NCI-H2171 treated with DMSO at 0.1 percent for 48 hours (cell line): ENCODE measurements at regions not wholly inside any gene's neighbourhood (a gene's known extent, or its start where the extent isn't known, plus 50 kb on each side); places are given as distances from the start of the nearest gene placed in this dataset.
"Not testable (repeated sequence)": the region's sequence is repeated elsewhere in the genome, so short reads cannot be mapped to it uniquely, and the experiment has no call there.

Experiments used
- DNase-seq: peaks from one replicate; lab custom pipeline; 2025; lab: John Stamatoyannopoulos, UW

DNA sequence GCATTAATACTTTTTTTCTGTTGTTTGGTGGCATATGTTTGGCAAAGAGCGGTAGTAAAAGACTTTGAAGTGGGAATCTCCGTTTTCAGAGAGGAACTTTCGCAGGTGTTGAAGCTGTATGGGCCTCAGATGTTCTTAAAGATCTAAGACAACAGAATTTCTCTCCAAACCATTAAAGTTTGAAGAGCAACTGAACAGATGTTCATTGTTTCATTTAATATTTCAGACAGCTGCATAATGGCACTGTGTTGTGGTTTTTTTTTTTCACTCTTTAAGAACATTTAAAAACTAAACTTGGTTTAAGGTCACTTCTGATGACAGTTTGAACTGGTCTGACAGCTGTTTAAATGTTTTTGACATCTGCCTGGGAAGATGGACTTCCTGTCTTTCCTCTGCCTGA lies 882.7 kb upstream of the PCDH10 start:
- peak; percentile 62 for DNase-seq

DNA sequence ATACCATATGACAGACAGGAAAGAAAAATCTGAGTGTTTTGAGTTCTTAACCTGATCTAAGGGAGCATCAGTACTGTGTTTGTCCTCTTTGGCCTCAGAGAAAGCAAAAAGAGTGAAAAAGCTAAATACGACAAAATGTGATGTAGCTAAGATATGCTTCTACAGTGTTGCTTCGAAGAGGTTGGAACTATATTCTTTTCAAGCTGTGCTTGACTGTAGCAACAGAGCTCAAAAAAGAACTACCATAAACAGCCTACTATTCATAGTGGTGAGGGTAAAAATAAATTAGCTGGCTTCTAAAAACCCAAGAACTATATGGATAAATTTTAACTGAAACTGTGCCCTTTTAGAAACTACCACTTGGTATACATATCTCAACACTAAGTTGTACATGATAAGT lies 881.8 kb upstream of the PCDH10 start:
- DNase-seq, result no peak

DNA sequence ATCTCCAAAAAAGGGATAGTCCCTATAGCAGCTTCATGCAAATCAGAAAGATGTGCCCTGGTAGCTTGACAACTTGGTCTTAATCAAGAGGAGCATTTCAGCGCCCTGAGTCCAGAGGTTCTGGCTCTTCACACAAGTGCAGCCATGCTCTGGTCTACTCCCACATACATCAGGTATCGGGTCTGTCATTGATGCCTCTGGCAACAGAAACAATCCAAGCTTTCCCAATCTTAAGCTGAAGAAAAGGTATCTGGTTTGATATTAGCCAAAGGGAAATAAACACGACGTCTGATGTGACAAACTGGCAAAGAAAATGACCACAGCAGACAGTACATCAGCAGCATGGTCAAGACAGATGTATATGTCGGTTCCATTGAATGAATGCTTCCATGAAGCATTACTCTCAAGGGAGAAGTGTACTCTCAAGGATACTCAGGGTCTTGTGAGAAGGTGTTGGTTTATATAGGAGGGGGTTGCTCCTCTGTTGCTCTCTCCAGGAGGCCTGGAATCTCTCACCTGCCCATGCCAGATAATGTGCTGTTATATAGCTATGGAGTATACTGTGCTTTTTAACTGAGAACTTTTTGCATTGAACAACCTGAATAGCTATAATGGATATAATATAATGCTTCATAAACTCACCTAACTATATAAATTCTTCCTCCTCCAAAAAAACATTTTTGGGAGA lies 879.6 kb upstream of the PCDH10 start:
- DNase-seq, result no peak

DNA sequence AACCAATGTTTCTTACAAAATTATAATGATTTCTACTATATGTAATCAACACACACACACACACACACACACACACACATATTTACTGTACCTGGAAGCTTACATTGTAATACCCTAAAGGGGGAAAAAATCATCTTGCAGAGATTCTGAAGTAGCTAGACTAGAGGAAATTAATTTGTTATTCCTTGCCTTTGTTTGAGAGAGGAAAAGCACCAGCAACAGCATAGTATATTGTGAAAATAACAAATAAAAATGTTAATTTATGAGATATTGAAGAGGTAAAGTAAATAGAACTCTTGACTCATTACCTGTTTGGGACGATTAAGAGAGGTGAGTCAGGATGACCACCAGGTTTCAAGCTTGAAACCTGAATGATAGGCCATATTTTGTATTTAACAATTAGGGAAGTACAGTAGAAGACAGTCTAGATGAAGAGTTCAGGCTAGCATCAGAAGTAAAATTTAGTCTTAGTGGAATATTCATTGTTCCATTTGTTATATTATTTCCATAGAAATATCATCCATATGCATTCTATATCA lies 873.4 kb upstream of the PCDH10 start:
- no peak for DNase-seq

DNA sequence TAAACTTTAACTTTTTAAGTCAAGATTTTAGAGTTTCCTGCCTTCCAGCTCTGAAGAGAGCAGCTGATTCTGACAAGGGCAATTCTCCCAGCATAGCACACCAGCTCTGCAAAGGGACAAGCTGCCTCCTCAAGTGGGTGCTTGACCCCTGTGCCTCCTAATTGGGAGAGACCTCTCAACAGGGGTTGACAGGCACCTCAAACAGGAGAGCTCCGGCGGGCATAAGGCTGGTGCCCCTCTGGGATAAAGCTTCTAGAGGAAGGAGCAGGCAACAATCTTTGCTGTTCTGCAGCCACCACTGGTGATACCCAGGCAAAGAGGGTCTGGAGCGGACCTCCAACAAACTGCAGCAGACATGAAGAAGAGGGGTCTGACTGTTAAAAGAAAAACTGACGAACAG lies 872.9 kb upstream of the PCDH10 start:
- no peak for DNase-seq

DNA sequence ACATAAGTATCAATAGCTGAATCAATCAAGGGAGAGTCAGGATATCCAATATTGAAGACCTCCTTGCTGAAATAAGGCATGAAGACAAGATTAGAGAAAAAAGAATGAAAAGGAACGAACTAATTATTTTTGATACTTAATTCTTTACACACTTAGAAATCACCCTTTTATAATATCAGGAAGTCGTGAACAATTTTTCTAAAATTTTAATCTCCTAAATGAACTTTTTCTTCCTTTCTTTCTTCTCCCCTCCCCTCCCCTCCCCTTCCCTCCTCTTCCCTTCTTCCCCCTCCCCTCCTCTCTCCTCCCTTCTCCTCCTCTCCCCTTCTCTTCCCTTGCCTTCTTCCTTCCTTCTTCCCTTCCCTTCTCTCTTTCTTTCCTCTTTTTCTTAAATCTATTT lies 872.1 kb upstream of the PCDH10 start:
- no peak for DNase-seq

DNA sequence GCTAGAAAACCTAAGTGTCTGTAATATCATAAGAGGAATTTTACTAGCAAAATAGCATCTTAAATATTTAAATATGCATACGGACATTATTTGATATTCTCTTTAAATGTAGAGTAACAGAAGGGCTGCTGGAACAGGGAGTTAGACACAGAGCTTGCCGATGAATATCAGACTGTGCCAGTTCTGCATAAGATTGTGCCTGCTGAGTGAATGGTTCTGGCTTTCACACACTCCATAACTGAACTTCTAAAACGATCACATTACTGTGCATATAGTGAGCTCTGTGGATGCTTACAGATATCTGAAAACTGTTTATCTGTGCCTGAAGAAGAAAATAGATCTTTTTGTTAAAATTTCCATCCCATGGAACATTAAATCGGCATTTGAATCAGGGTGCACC lies 867.4 kb upstream of the PCDH10 start:
- no peak for DNase-seq

DNA sequence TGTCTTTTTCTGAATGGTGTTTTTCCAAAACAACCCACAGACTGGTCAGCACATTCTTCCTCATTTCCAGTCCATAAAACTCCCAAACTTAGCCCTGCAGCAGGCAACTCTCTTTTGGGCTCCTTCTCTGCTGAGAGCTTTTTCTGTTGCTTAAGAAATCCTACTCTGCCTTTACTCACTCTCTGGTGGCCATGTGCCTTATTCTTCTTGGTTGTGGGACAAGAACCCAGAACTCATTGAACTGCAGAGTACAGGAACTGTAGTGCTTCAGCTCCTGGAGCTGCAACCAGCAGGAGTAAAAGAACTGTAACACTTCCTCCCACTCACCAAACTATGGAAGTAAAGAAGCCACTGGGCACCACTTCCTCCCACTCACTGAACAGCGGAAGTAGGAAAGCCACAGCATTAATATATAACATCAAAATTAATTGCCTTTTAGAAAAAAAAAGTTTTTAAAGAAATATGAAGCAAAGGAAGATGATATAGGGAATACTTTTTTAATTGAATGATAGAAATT lies 864.1 kb upstream of the PCDH10 start:
- DNase-seq, result no peak

DNA sequence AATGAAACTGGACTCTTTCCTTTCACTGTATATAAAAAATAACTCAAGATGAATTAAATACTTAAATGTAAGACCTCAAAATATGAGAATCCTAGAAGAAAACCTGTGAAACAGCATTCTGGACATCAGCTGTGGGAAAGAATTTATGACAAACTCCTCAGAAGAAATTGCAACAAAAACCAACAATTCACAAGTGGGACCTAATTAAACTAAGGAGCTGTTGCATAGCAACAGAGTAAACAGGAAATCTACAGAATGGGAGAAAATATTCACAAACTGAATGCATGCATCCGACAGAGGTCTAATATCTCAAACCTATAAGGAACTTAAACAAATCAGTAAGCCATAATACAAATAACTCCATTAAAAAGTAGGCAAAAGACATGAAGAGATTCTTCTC lies 851.7 kb upstream of the PCDH10 start:
- no peak for DNase-seq

DNA sequence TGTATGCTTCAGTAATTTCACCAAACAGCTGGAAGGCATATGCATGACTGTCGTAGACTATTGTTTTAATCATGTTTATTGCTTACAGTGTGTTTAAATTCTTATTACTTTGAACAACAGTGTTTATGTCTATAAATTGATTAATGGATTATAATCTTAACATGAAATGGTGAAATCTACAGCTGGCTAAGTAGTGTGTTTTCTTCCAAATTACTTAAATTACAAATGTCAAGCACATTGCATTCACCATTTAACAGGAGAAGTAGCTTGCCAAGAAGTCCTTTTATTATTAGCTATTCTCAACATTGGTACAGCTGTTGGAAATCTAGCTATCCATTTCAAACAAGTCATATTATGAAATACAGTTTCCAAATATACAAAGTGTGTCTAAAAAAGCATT lies 849.3 kb upstream of the PCDH10 start:
- peak; percentile 22 for DNase-seq

DNA sequence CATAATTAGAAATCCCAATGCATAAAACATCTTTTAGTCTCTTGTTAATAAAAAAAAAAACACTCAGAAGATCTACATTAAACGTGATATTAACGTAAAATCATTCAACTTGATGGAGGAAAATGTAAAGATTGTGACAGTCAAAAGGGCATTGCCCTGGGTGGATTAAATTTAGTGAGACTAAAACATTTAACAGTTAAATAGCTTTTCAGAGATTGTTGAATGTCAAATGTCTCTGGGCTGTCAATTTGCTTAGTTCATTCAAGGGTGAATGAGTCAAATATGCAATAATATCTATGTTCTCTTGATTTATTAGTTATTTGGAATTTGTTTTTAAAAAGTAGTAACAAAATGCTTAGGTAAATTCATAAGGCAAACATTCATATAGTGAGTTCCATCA lies 836.6 kb upstream of the PCDH10 start:
- DNase-seq, result no peak

DNA sequence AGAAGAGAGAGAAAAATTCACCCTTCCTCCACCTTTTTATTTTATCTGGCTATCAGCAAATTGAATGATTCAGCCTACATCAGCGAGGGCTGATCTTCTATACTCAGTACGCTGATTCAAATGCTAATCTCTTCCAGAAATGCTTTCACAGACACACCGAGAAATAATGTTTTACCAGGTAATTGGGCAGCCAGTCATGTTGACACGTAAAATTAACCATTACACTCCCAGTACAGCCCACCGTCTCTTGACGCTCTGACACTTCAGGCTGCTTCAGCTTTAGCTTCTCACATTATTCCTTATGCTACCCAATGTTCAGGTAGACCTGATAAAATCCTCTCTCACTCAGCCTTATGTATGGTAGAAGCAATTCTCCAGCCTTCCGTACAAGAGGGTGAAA lies 835.2 kb upstream of the PCDH10 start:
- no peak for DNase-seq

DNA sequence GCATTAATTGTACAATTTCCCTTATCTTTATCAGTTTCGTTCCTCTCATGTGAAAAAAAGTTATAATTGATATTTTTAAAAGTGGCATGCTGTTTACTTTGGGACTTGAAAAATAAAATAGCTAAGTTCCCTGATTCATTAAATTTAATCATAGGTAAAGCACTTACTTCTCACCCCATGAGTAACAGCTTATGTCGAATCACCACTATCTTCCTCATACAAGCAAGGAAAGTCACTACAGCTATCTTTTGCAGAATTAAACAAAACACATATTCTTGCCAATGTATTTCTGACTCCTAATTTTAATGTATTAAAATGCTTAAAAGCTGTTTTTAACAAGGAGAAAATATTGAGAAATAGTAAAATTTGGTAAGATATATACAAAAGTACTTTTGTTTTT lies 832.4 kb upstream of the PCDH10 start:
- DNase-seq, result no peak

DNA sequence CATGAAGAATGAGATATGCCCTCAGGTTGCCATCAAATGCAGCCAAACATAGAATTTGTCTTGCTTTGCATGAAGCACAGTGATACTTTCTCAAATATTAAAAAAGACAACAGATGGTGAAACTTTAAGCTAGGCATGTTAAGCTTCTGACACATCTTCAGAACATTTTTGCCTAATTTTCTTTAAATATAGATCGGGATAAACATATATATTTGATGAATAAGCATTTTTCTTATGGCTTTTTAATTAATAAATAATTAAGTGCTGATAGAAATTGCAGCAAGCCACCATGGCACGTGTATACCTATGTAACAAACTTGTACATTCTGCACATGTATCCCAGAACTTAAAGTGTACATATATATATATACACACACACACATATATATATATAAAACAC lies 831.2 kb upstream of the PCDH10 start:
- no peak for DNase-seq

DNA sequence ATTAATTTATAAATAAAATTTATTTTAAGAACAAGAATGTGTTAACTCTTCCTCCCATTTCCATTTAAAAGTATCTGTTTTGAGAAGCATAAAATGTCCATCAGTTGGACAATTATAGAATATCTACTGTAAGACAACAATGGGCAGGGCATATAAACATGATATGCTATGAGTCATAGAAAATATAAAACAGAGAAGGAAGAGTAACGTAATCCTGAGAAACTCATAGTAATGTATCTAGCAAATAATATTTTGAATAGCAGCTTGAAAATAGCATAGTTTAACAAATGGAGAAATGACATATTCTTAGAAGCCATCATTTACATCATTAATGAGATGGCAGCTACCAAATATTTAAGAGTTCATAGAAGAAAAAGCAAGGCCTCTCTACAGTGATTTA lies 820.3 kb upstream of the PCDH10 start:
- DNase-seq, result no peak

DNA sequence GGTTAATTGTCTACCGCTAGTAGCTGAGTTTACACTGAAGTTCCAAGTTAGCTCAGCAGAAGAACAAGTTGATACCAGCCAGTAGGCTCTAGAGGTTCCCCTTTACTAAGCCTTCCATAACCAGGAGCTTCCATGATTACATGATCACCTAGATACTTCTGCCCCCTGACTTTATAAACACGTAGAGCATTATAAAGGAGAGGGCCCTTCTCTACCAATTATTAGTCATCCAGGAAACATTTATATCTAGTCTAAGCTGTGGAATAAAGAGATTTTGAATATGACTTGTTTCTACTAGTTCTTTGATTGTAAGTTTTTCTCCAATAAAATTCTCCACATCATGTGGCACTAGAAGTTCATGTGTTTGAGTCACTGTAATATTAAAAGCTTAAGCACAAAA lies 818.1 kb upstream of the PCDH10 start:
- no peak for DNase-seq

DNA sequence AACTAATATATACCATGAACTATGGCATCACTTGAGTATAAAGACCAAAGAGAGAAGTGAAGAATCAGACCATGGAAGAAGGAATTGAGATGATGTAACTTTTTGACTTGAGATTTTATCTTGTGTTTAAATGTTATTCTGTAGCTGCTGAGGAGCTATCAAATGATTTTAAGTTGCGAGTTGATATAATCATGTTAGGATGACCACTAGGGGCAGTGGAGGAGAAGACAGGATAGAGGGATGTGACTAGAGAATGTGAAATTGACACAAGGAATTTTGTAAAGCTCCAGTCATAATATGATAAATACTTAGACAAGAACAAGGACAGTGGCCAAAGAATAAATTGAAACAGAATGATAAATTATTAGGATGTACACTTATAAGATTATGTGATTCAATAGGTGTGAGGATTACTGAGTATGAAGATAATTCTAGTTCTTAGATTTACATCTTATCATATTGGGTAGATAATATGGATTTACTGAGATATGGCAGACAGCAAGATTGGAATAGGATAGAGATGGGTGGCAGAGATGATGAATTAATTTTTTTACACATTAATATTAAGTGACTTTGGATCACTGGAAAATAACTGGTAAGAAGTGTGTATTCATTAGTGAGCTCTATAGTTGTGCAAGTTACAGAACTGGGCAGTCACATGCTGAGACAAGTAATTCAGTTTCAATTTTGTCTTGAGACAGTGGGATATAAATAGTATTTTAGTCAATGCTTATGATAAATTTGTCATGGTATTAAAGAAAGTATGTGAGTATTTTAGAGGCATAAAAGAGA lies 816.0 kb upstream of the PCDH10 start:
- peak; percentile 4 for DNase-seq

DNA sequence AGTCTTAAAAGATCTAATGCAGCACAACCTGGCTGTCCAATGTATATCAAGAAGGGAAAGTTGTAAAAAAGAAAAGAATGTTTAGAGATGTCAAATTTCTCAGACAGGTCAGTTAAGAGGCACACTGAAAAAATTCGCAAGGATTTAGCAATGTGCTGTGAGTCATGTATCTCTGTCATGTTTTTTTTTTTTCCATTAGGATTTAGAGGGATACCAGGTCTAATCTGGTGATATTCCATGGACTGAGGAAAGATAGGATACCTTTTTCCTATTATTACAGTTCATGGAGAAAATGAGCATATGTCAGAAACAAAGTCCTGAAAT lies 815.4 kb upstream of the PCDH10 start:
- DNase-seq, result no peak

DNA sequence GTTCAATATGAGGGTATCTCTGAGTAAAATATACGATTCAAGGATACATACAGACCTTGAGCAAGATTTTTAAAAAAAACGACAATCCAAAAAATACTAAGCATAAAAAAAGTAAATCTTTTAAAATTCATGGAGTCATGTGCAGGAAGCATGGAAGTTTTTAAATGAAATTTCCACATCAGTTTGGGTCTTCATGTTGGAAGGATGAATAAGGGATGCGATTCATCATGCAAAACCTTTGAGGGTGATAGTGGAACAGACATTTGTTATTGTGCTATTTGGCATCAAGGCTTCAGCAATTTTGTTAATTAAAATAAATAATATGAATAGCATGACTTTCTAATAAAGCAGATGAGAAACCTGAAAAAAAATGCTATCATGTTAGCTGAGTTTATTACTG lies 815.0 kb upstream of the PCDH10 start:
- DNase-seq, result no peak

DNA sequence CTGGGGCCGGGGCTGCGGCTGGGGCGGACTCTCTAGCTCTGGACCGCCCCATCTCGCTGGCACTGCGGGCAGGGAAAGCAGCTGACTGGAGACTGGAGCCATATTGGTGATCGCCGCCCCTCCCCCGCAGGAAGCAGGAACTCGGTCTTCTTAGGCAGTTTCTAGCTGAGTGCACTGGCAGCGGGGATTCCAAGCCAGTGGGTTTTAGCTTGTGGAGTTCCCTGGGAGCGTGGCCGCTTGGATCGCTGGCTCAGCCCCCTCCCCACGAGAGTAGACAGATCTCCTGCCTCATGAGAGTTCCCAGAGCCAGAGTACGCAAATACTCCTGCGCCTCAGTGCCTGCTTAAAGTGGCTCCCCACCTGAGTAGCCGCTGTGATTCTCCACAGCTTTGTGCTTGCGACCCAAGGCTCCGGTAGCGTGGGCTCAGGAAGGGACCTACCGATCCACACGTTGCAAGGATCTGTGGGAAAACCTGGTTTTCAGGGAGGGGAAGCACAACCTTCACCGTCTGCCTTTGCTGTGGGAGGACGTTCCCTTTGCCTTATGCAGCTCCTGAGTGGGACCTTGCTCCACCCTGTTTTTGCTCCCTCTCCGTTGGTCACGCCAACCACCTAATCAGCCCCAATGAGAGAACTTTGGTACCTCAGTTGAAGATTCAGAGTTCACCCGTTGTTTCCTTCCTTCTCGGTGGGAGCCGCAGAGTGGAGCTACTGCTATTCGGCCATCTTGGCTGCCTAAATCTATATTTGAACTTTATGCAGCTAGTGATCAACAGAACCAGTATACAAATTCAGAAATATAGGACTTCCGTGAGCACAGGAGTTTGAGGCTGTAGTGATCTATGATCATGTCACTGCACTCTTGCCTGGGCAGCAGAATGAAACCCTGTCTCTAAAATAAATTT lies 803.9 kb upstream of the PCDH10 start:
- DNase-seq, result no peak

DNA sequence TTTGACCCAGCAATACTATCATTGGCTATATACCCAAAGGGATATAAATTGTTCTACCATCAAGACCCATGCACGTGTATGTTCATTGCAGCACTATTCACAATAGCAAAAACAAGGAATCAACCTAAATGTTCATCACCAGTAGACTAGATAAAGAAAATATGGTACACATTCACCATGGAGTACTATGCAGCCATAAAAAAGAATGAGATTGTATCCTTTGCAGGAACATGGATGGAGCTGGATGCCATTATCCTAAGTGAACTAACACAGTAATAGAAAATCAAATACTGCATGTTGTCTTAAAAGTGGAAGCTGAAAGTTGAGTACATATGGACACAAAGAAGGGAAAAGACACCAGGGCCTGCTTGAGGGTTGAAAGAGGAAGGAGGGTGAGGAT lies 803.1 kb upstream of the PCDH10 start:
- no peak for DNase-seq

DNA sequence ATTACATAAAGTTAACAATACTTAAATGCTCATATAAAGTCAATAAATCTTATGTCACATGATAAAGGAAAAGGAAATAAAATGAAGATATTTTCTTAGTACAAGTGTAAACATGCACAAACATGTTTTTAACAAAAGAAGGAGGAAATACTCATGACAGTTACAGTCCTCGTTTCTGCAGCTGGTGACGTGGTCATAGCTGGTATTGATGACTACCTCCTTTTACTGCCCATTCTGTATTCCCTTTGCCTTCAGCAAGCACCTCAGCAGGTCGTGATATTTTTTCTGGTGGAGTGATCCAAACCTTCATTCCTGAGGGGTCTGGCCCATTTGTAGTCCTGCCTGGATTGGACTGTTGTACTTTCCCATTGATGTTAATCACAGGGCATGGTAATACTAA lies 797.5 kb upstream of the PCDH10 start:
- not testable (repeated sequence) for DNase-seq

DNA sequence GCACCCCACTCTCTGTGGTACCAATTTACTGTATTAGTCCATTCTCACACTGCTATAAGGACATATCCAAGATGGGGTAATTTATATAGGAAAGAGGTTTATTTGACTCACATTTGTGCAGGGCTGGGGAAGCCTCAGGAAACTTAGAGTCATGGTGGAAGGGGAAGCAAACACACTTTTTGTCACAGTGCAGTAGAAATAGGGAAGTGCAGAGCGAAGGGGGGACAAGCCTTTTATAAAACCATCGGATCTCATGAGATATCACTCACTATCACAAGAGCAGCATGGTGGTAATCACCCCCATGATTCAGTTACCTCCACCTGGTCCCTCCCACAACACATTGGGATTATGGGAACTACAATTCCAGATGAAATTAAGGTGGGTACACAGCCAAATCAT lies 766.9 kb upstream of the PCDH10 start:
- DNase-seq, result no peak
